ENCODE measurements at regions not wholly inside any gene's neighbourhood (a gene's known extent, or its start where the extent isn't known, plus 50 kb on each side); places are given as distances from the start of the nearest gene placed in this dataset.

- TF ChIP-seq TCF4 (CRISPR knock-in tag; IDR thresholded peaks at IDR 0.05; ENCODE audit: borderline replicate concordance), result no peak
- no peak for TF ChIP-seq GLIS3 (CRISPR knock-in tag; IDR thresholded peaks at IDR 0.05)
- TF ChIP-seq PATZ1 (CRISPR knock-in tag; IDR thresholded peaks at IDR 0.05; ENCODE audit: borderline replicate concordance), result no peak
- no peak for TF ChIP-seq ZFP30 (CRISPR knock-in tag; IDR thresholded peaks at IDR 0.05)
- TF ChIP-seq TSHZ2 (CRISPR knock-in tag; IDR thresholded peaks at IDR 0.05), result no peak
- no peak for TF ChIP-seq SNAI2 (CRISPR knock-in tag; IDR thresholded peaks at IDR 0.05)
- no peak for TF ChIP-seq OSR1 (CRISPR knock-in tag; IDR thresholded peaks at IDR 0.05)
- no peak for TF ChIP-seq POU6F1 (CRISPR knock-in tag; IDR thresholded peaks at IDR 0.05; ENCODE audit: borderline replicate concordance, low read depth)
- TF ChIP-seq ZC3H10 (CRISPR knock-in tag; IDR thresholded peaks at IDR 0.05), result no peak
- no peak for TF ChIP-seq ZFP3 (CRISPR knock-in tag; IDR thresholded peaks at IDR 0.05)
- TF ChIP-seq TOX (CRISPR knock-in tag; IDR thresholded peaks at IDR 0.05; ENCODE audit: borderline replicate concordance), result no peak
- TF ChIP-seq ISL1 (CRISPR knock-in tag; IDR thresholded peaks at IDR 0.05), result no peak
- TF ChIP-seq ZNF8 (CRISPR knock-in tag; IDR thresholded peaks at IDR 0.05), result no peak
- no peak for TF ChIP-seq ESRRG (CRISPR knock-in tag; IDR thresholded peaks at IDR 0.05)
- TF ChIP-seq ZNF565 (CRISPR knock-in tag; conservative IDR thresholded peaks at IDR 0.05; ENCODE audit: low read depth), result no peak
- TF ChIP-seq CREB5 (CRISPR knock-in tag; IDR thresholded peaks at IDR 0.05; ENCODE audit: low read depth), result no peak
- TF ChIP-seq ARNTL (CRISPR knock-in tag; IDR thresholded peaks at IDR 0.05; ENCODE audit: borderline replicate concordance, low read depth), result no peak
- no peak for TF ChIP-seq BACH2 (CRISPR knock-in tag; IDR thresholded peaks at IDR 0.05; ENCODE audit: borderline replicate concordance)
- ATAC-seq, result no peak
Measured at GRCh38 chr16:5479926-5480325, 382.3 kb upstream of the EEF2KMT start.

- no peak for ATAC-seq
- TF ChIP-seq CREB5 (CRISPR knock-in tag; IDR thresholded peaks at IDR 0.05; ENCODE audit: low read depth), result no peak
- no peak for TF ChIP-seq ZC3H10 (CRISPR knock-in tag; IDR thresholded peaks at IDR 0.05)
- no peak for TF ChIP-seq OSR1 (CRISPR knock-in tag; IDR thresholded peaks at IDR 0.05)
- no peak for TF ChIP-seq ZFP3 (CRISPR knock-in tag; IDR thresholded peaks at IDR 0.05)
- no peak for TF ChIP-seq CSRNP3 (CRISPR knock-in tag; IDR thresholded peaks at IDR 0.05)
- no peak for TF ChIP-seq PPARA (CRISPR knock-in tag; IDR thresholded peaks at IDR 0.05; ENCODE audit: borderline replicate concordance)
- no peak for TF ChIP-seq ARNTL (CRISPR knock-in tag; IDR thresholded peaks at IDR 0.05; ENCODE audit: borderline replicate concordance, low read depth)
- TF ChIP-seq PATZ1 (CRISPR knock-in tag; IDR thresholded peaks at IDR 0.05; ENCODE audit: borderline replicate concordance), result no peak
- no peak for TF ChIP-seq ISL1 (CRISPR knock-in tag; IDR thresholded peaks at IDR 0.05)
- TF ChIP-seq ZNF8 (CRISPR knock-in tag; IDR thresholded peaks at IDR 0.05), result no peak
- TF ChIP-seq SNAI2 (CRISPR knock-in tag; IDR thresholded peaks at IDR 0.05), result no peak
- no peak for TF ChIP-seq CSDC2 (CRISPR knock-in tag; IDR thresholded peaks at IDR 0.05)
- no peak for TF ChIP-seq ZNF565 (CRISPR knock-in tag; conservative IDR thresholded peaks at IDR 0.05; ENCODE audit: low read depth)
- TF ChIP-seq ESRRG (CRISPR knock-in tag; IDR thresholded peaks at IDR 0.05), result no peak
- TF ChIP-seq ZNF70 (CRISPR knock-in tag; IDR thresholded peaks at IDR 0.05), result no peak
Measured at GRCh38 chr16:5478036-5478435, 380.4 kb upstream of the EEF2KMT start.

Data from SK-N-SH treated with all-trans-retinoic acid at 6 μM for 48 hours (cell line).